ENCODE measurements at regions not wholly inside any gene's neighbourhood (a gene's known extent, or its start where the extent isn't known, plus 50 kb on each side); places are given as distances from the start of the nearest gene placed in this dataset.

- Mint-ChIP-seq H3K4me3 (no peak overlapping the region), H3K27ac (no peak overlapping the region), H3K4me1 (no peaks in the 10 kb centered on the region), H3K9me3 (no peaks in the 10 kb centered on the region), H3K36me3 (no peaks in the 10 kb centered on the region), H3K27me3 (ENCODE audit: low read depth in 2 of 2) (peaks cover 0 to 7% of the 10 kb centered on the region in 2 donors)
- Histone ChIP-seq H3K27ac (ENCODE audit: low read length) (no peak overlapping the region), H3K36me3 (ENCODE audit: control insufficient read depth, insufficient read depth, low read length) (no peaks in the 10 kb centered on the region), H3K4me3 (ENCODE audit: low read length) (no peak overlapping the region), H3K27me3 (ENCODE audit: control insufficient read depth, insufficient read depth, low read length) (no peaks in the 10 kb centered on the region), H3K4me1 (ENCODE audit: control insufficient read depth, insufficient read depth, low read length) (no peaks in the 10 kb centered on the region), H3K9me3 (ENCODE audit: control insufficient read depth, insufficient read depth, low read length) (no peaks in the 10 kb centered on the region)
- DNase-seq (peak in 1 of 2 donors; percentile 45), ATAC-seq (no peak)
- intact Hi-C loops (cut with micrococcal nuclease), result no loop called here
- no peak for TF ChIP-seq CTCF (IDR thresholded peaks at IDR 0.05)
- WGBS (ENCODE audit: insufficient coverage), result 8% methylated on average over 2 of the region's 3 CpGs
Observed at GRCh38 chr18:32530947-32531651, 60.4 kb upstream of the GAREM1 start.

GRCh38 chr18:32529722-32530420 lies 59.2 kb upstream of the GAREM1 start:
- Mint-ChIP-seq H3K4me1 (no peaks in the 10 kb centered on the region), H3K27me3 (ENCODE audit: low read depth in 2 of 2) (peaks cover 0 to 7% of the 10 kb centered on the region in 2 donors), H3K9me3 (no peaks in the 10 kb centered on the region), H3K36me3 (no peaks in the 10 kb centered on the region), H3K4me3 (no peak overlapping the region), H3K27ac (no peak overlapping the region)
- no peak for ATAC-seq
- Histone ChIP-seq H3K27me3 (ENCODE audit: control insufficient read depth, insufficient read depth, low read length) (no peaks in the 10 kb centered on the region), H3K36me3 (ENCODE audit: control insufficient read depth, insufficient read depth, low read length) (no peaks in the 10 kb centered on the region), H3K9me3 (ENCODE audit: control insufficient read depth, insufficient read depth, low read length) (no peaks in the 10 kb centered on the region), H3K4me1 (ENCODE audit: control insufficient read depth, insufficient read depth, low read length) (no peaks in the 10 kb centered on the region), H3K4me3 (ENCODE audit: low read length) (no peak overlapping the region), H3K27ac (ENCODE audit: low read length) (no peak overlapping the region)
- 100% methylated on average over 3 of the region's 3 CpGs for WGBS (ENCODE audit: insufficient coverage)
- DNase-seq, result no peak
- no peak for TF ChIP-seq CTCF (IDR thresholded peaks at IDR 0.05)
- intact Hi-C loops (cut with micrococcal nuclease), result no loop called here

- H3K4me3 Mint-ChIP-seq, result no peak overlapping the region
- intact Hi-C loops (cut with micrococcal nuclease), result no loop called here
- no peaks in the 10 kb centered on the region for H3K4me1 Mint-ChIP-seq
Observed at GRCh38 chr18:32520771-32521170, 50.1 kb upstream of the GAREM1 start.

More at GRCh38 chr18:32520771-32521170, 50.1 kb upstream of the GAREM1 start:
- Histone ChIP-seq H3K27me3 (ENCODE audit: control insufficient read depth, insufficient read depth, low read length) (no peaks in the 10 kb centered on the region), H3K27ac (ENCODE audit: low read length) (no peak overlapping the region), H3K9me3 (ENCODE audit: control insufficient read depth, insufficient read depth, low read length) (no peaks in the 10 kb centered on the region), H3K4me1 (ENCODE audit: control insufficient read depth, insufficient read depth, low read length) (no peaks in the 10 kb centered on the region), H3K4me3 (ENCODE audit: low read length) (no peak overlapping the region), H3K36me3 (ENCODE audit: control insufficient read depth, insufficient read depth, low read length) (no peaks in the 10 kb centered on the region)
- TF ChIP-seq CTCF (IDR thresholded peaks at IDR 0.05), result no peak
- ATAC-seq (no peak), DNase-seq (no peak)
- H3K36me3 Mint-ChIP-seq, result no peaks in the 10 kb centered on the region
- 82% methylated on average over 4 of the region's 4 CpGs for WGBS (ENCODE audit: insufficient coverage)
- no peaks in the 10 kb centered on the region for H3K9me3 Mint-ChIP-seq
- H3K27me3 Mint-ChIP-seq (ENCODE audit: low read depth in 2 of 2), result peaks cover 0 to 20% of the 10 kb centered on the region in 2 donors
- H3K27ac Mint-ChIP-seq, result no peak overlapping the region

Data from natural killer cell (primary cell).